IMR-90 (cell line): ENCODE measurements at regions not wholly inside any gene's neighbourhood (a gene's known extent, or its start where the extent isn't known, plus 50 kb on each side); places are given as distances from the start of the nearest gene placed in this dataset.

Experiments
- ATAC-seq: fragments of 200-7000 bp; cut with Tn5 transposase; 2 replicates; pipeline ENCODE4 v1.9.1; 2020; ENCODE audit warnings: low read depth, mild to moderate bottlenecking, moderate library complexity
- BruUV-seq: library from RNA; stranded (reverse); fragments of 400-500 nt; replicated peaks from 2 replicates; lab custom pipeline; 2021; lab: Mats Ljungman, UMichigan
- CTCF ChIA-PET: fragments of 300-600 bp; formaldehyde crosslinking; extraction: SDS; loops from one replicate; lab custom pipeline; 2021; ENCODE audit warnings: antibody characterized with exemption; lab: Yijun Ruan, JAX
- POLR2A ChIA-PET: fragments of 300-600 bp; sonication (Branson Sonifier 250); formaldehyde crosslinking; loops from one replicate; lab custom pipeline; 2022; ENCODE audit warnings: antibody characterized with exemption; ENCODE audit not compliant: unreplicated experiment; lab: Charles Lee
- DNase-seq: peaks from one replicate; pipeline ENCODE4 v3.0.0; 2013
- H2AFZ ChIP-seq: replicated peaks from 2 replicates; pipeline ENCODE3; 2013; ENCODE audit warnings: low read length, mild to moderate bottlenecking; ENCODE audit not compliant: poor library complexity
- H2AK5ac ChIP-seq: 2 replicates; pipeline ENCODE4 v1.6.1; 2013; ENCODE audit warnings: low read depth, low read length, inconsistent platforms
- H2AK9ac ChIP-seq: replicated peaks from 2 replicates; pipeline ENCODE3; 2013; ENCODE audit warnings: mild to moderate bottlenecking, low read depth, low read length, moderate library complexity; ENCODE audit not compliant: poor library complexity
- H2BK120ac ChIP-seq: 2 replicates; pipeline ENCODE4 v1.6.1; 2013; ENCODE audit warnings: low read depth, low read length, inconsistent platforms
- H2BK15ac ChIP-seq: 3 replicates; pipeline ENCODE4 v1.6.1; 2013; ENCODE audit warnings: low read depth, low read length, inconsistent platforms
- H2BK20ac ChIP-seq: 2 replicates; pipeline ENCODE4 v1.6.1; 2013; ENCODE audit warnings: low read depth, mild to moderate bottlenecking, inconsistent platforms, low read length, moderate library complexity
- H2BK5ac ChIP-seq: 2 replicates; pipeline ENCODE4 v1.6.1; 2013; ENCODE audit warnings: mild to moderate bottlenecking, low read depth, low read length, inconsistent platforms; ENCODE audit not compliant: poor library complexity, severe bottlenecking
- H3K14ac ChIP-seq: replicated peaks from 2 replicates; pipeline ENCODE4 v1.6.1; 2013; ENCODE audit warnings: low read depth, low read length, inconsistent platforms
- H3K18ac ChIP-seq: 2 replicates; pipeline ENCODE4 v1.6.1; 2013; ENCODE audit warnings: low read depth, low read length, control low read depth
- H3K23ac ChIP-seq: 2 replicates; pipeline ENCODE4 v1.6.1; 2013; ENCODE audit warnings: low read depth, low read length, inconsistent platforms
- H3K27ac ChIP-seq: 2 replicates; pipeline ENCODE4 v1.5.1; 2013; ENCODE audit warnings: mild to moderate bottlenecking, control low read depth, low read length; ENCODE audit not compliant: insufficient read depth
- H3K27me3 ChIP-seq: 2 replicates; pipeline ENCODE4 v1.6.1; 2013; ENCODE audit warnings: low read length; ENCODE audit not compliant: control insufficient read depth, insufficient read depth
- H3K36me3 ChIP-seq: 2 replicates; pipeline ENCODE4 v1.6.1; 2013; ENCODE audit warnings: low read length, mixed read lengths; ENCODE audit not compliant: control insufficient read depth, insufficient read depth
- H3K4ac ChIP-seq: 2 replicates; pipeline ENCODE4 v1.6.1; 2013; ENCODE audit warnings: low read depth, low read length, inconsistent platforms
- H3K4me1 ChIP-seq: 2 replicates; pipeline ENCODE4 v1.6.1; 2013; ENCODE audit warnings: low read length, mixed read lengths; ENCODE audit not compliant: control insufficient read depth, insufficient read depth
- H3K4me2 ChIP-seq: 2 replicates; pipeline ENCODE4 v1.6.1; 2013; ENCODE audit warnings: low read depth, mild to moderate bottlenecking, control low read depth, low read length, moderate library complexity
- H3K4me3 ChIP-seq: 2 replicates; pipeline ENCODE4 v1.5.1; 2013; ENCODE audit warnings: low read depth, mild to moderate bottlenecking, control low read depth, low read length, moderate library complexity; ENCODE audit not compliant: insufficient read depth
- H3K56ac ChIP-seq: 2 replicates; pipeline ENCODE4 v1.6.1; 2013; ENCODE audit warnings: low read length, inconsistent platforms; ENCODE audit not compliant: insufficient read depth; ENCODE audit errors: extremely low read depth
- H3K79me1 ChIP-seq, 2 experiments: 2 replicates each; pipeline ENCODE4 v1.6.1; 2013; ENCODE audit warnings: low read length in 2 of 2, inconsistent platforms in 1 of 2, low read depth in 1 of 2
- H3K9ac ChIP-seq: 2 replicates; pipeline ENCODE4 v1.6.1; 2013; ENCODE audit warnings: low read depth, low read length, control low read depth
- H3K9me1 ChIP-seq: 2 replicates; pipeline ENCODE4 v1.6.1; 2013; ENCODE audit warnings: low read length, inconsistent platforms; ENCODE audit not compliant: insufficient read depth
- H3K9me3 ChIP-seq: 2 replicates; pipeline ENCODE4 v1.6.1; 2013; ENCODE audit warnings: low read length; ENCODE audit not compliant: control insufficient read depth, insufficient read depth
- H4K20me1 ChIP-seq: 2 replicates; pipeline ENCODE4 v1.6.1; 2013; ENCODE audit warnings: low read length, inconsistent platforms; ENCODE audit not compliant: insufficient read depth
- H4K5ac ChIP-seq: 2 replicates; pipeline ENCODE4 v1.6.1; 2013; ENCODE audit warnings: mild to moderate bottlenecking, low read depth, low read length, control low read depth
- H4K8ac ChIP-seq, 2 experiments: 2 replicates each; pipeline ENCODE4 v1.6.1; 2013; ENCODE audit warnings: low read depth in 2 of 2, low read length in 2 of 2, control low read depth in 1 of 2, inconsistent platforms in 1 of 2
- H4K91ac ChIP-seq: 2 replicates; pipeline ENCODE4 v1.6.1; 2013; ENCODE audit warnings: low read depth, low read length, inconsistent platforms; ENCODE audit not compliant: insufficient read depth
- BHLHE40 ChIP-seq: fragments of 150-350 bp; IDR thresholded peaks from 2 replicates; pipeline ENCODE4 v1.6.1; 2016; ENCODE audit warnings: mild to moderate bottlenecking, low read depth, low read length
- CEBPB ChIP-seq: IDR thresholded peaks from 2 replicates; pipeline ENCODE4 v1.6.1; 2012; ENCODE audit warnings: low read depth, low read length, improper control_type of control experiment
- dilution Hi-C: fragments of 300-500 bp; cut with HindIII; formaldehyde crosslinking; loops from one replicate; pipeline ENCODE4 v1.14.3; 2018; ENCODE audit warnings: low sequenced_read_pairs; ENCODE audit not compliant: unreplicated experiment
- in situ Hi-C: fragments of 300-500 bp; cut with MboI; formaldehyde crosslinking; loops from 3 replicates; pipeline ENCODE4 v1.14.3; 2019; ENCODE audit warnings: low sequenced_read_pairs, inconsistent platforms, mixed read lengths
- intact Hi-C: fragments of 100-400 bp; cut with micrococcal nuclease; formaldehyde crosslinking; loops from 2 replicates; pipeline ENCODE4 v1.10.0; 2022
- TF ChIP-seq, protein P1 (sequence below): conservative IDR thresholded peaks from 2 replicates; pipeline ENCODE4 v1.5.1; 2012; ENCODE audit warnings: mild to moderate bottlenecking, low read depth, low read length, improper control_type of control experiment

DNA sequence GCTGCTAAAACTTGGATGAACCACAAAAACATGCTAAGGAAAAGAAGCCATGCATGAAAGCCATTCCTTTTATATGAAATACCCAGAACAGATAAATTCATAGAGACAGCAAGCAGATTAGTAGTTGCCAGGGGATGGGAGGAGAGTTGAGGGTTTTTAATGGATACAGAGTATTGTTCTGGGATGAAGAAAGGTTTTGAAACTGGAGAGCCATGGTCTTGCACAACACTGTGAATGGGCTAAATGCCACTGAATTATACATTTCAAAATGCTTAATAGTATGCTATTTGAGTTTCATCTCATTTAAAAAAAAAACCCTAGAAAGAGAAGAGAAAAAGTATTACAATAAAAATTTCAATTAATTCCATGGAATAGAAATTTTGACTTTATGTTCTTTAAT, 154.3 kb downstream of the GNAT3 start:
- TF ChIP-seq CEBPB (peak; percentile 79), BHLHE40 (no peak)
- TF ChIP-seq, protein P1, sequence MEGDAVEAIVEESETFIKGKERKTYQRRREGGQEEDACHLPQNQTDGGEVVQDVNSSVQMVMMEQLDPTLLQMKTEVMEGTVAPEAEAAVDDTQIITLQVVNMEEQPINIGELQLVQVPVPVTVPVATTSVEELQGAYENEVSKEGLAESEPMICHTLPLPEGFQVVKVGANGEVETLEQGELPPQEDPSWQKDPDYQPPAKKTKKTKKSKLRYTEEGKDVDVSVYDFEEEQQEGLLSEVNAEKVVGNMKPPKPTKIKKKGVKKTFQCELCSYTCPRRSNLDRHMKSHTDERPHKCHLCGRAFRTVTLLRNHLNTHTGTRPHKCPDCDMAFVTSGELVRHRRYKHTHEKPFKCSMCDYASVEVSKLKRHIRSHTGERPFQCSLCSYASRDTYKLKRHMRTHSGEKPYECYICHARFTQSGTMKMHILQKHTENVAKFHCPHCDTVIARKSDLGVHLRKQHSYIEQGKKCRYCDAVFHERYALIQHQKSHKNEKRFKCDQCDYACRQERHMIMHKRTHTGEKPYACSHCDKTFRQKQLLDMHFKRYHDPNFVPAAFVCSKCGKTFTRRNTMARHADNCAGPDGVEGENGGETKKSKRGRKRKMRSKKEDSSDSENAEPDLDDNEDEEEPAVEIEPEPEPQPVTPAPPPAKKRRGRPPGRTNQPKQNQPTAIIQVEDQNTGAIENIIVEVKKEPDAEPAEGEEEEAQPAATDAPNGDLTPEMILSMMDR: no peak
- Histone ChIP-seq H3K4me2 (no peak overlapping the region), H3K56ac (no peak overlapping the region), H2BK120ac (no peak overlapping the region), H2BK5ac (no peak overlapping the region), H3K79me1 (no peaks in the 10 kb centered on the region), H3K27me3 (no peaks in the 10 kb centered on the region), H3K9me1 (no peaks in the 10 kb centered on the region), H3K4ac (no peak overlapping the region), H4K8ac (no peak overlapping the region), H3K14ac (no peak overlapping the region), H3K27ac (no peak overlapping the region), H3K18ac (no peak overlapping the region), H3K23ac (no peak overlapping the region), H3K4me1 (no peaks in the 10 kb centered on the region), H3K9me3 (no peaks in the 10 kb centered on the region), H3K36me3 (no peaks in the 10 kb centered on the region), H2BK15ac (no peak overlapping the region), H4K91ac (no peak overlapping the region), H2AK9ac (no peak overlapping the region), H3K9ac (no peak overlapping the region), H2BK20ac (no peak overlapping the region), H4K5ac (no peak overlapping the region), H3K4me3 (no peak overlapping the region), H4K20me1 (no peaks in the 10 kb centered on the region), H2AFZ (no peak overlapping the region), H2AK5ac (no peak overlapping the region)
- CTCF ChIA-PET: no interaction called here
- dilution Hi-C loops: no loop called here
- no peak for ATAC-seq
- no TSS peak for BruUV-seq
- DNase-seq: peak; percentile 61
- intact Hi-C loops: no loop called here
- in situ Hi-C loops: no loop called here
- POLR2A ChIA-PET: no interaction called here
